ENCODE measurements at regions not wholly inside any gene's neighbourhood (a gene's known extent, or its start where the extent isn't known, plus 50 kb on each side); places are given as distances from the start of the nearest gene placed in this dataset.

- Histone ChIP-seq H3K4me2 (ENCODE audit: extremely low read depth, insufficient read depth, low read length) (no peak overlapping the region), H3K79me2 (ENCODE audit: control insufficient read depth, insufficient read depth, low read length) (no peaks in the 10 kb centered on the region), H3K9ac (ENCODE audit: insufficient read depth, low read length) (no peak overlapping the region), H3K27ac (ENCODE audit: insufficient read depth, low read length) (no peak overlapping the region), H4K20me1 (ENCODE audit: control insufficient read depth, extremely low read depth, insufficient read depth, low read length) (no peaks in the 10 kb centered on the region), H3K4me1 (ENCODE audit: control insufficient read depth, extremely low read depth, insufficient read depth, low read length) (no peaks in the 10 kb centered on the region), H3K4me3 (replicated peaks in 1 of 4; ENCODE audit: control extremely low read depth in 1 of 4, insufficient read depth in 1 of 4, low read depth in 3 of 4, low read length in 4 of 4) (no peak overlapping the region), H3K36me3 (ENCODE audit: control insufficient read depth, insufficient read depth, low read length) (no peaks in the 10 kb centered on the region), H2AFZ (ENCODE audit: low read length) (no peak overlapping the region), H3K27me3 (ENCODE audit: control insufficient read depth, insufficient read depth, low read length) (no peaks in the 10 kb centered on the region), H3K9me3 (ENCODE audit: control insufficient read depth, insufficient read depth, low read depth, low read length) (no peaks in the 10 kb centered on the region)
- DNase-seq (ENCODE audit: low read depth in 2 of 2), result no peak
- no peak for TF ChIP-seq CTCF (conservative IDR thresholded peaks at IDR 0.05 in 1 of 2, IDR thresholded peaks at IDR 0.05 in 1 of 2; ENCODE audit: low read depth in 1 of 2, low read length in 2 of 2)
- TF ChIP-seq EZH2 (IDR thresholded peaks at IDR 0.05; ENCODE audit: low read length, missing control alignments), result no peak
Observed at GRCh38 chr17:33562792-33563191, 269.7 kb upstream of the ASIC2 start.

GRCh38 chr17:33564146-33564545, 271.1 kb upstream of the ASIC2 start:
- H3K27me3 ChIP-seq (ENCODE audit: control insufficient read depth, insufficient read depth, low read length), result no peaks in the 10 kb centered on the region

GRCh38 chr17:33567223-33567622, 274.1 kb upstream of the ASIC2 start:
- H3K9me3 ChIP-seq (ENCODE audit: control insufficient read depth, insufficient read depth, low read depth, low read length), result no peaks in the 10 kb centered on the region
- no peak overlapping the region for H3K4me3 ChIP-seq (replicated peaks in 1 of 4; ENCODE audit: control extremely low read depth in 1 of 4, insufficient read depth in 1 of 4, low read depth in 3 of 4, low read length in 4 of 4)
- H3K4me2 ChIP-seq (ENCODE audit: extremely low read depth, insufficient read depth, low read length), result no peak overlapping the region
- H3K79me2 ChIP-seq (ENCODE audit: control insufficient read depth, insufficient read depth, low read length), result no peaks in the 10 kb centered on the region
- H4K20me1 ChIP-seq (ENCODE audit: control insufficient read depth, extremely low read depth, insufficient read depth, low read length), result no peaks in the 10 kb centered on the region
- no peaks in the 10 kb centered on the region for H3K4me1 ChIP-seq (ENCODE audit: control insufficient read depth, extremely low read depth, insufficient read depth, low read length)
- no peak overlapping the region for H3K27ac ChIP-seq (ENCODE audit: insufficient read depth, low read length)
- DNase-seq (ENCODE audit: low read depth in 2 of 2), result no peak
- no peaks in the 10 kb centered on the region for H3K27me3 ChIP-seq (ENCODE audit: control insufficient read depth, insufficient read depth, low read length)
- TF ChIP-seq EZH2 (IDR thresholded peaks at IDR 0.05; ENCODE audit: low read length, missing control alignments), result no peak
- no peak for TF ChIP-seq CTCF (conservative IDR thresholded peaks at IDR 0.05 in 1 of 2, IDR thresholded peaks at IDR 0.05 in 1 of 2; ENCODE audit: low read depth in 1 of 2, low read length in 2 of 2)
- H2AFZ ChIP-seq (ENCODE audit: low read length), result no peak overlapping the region
- no peak overlapping the region for H3K9ac ChIP-seq (ENCODE audit: insufficient read depth, low read length)
- no peaks in the 10 kb centered on the region for H3K36me3 ChIP-seq (ENCODE audit: control insufficient read depth, insufficient read depth, low read length)

More at GRCh38 chr17:33564146-33564545, 271.1 kb upstream of the ASIC2 start:
- H3K27ac ChIP-seq (ENCODE audit: insufficient read depth, low read length), result no peak overlapping the region
- H3K79me2 ChIP-seq (ENCODE audit: control insufficient read depth, insufficient read depth, low read length), result no peaks in the 10 kb centered on the region
- no peak for TF ChIP-seq EZH2 (IDR thresholded peaks at IDR 0.05; ENCODE audit: low read length, missing control alignments)
- no peak for TF ChIP-seq CTCF (conservative IDR thresholded peaks at IDR 0.05 in 1 of 2, IDR thresholded peaks at IDR 0.05 in 1 of 2; ENCODE audit: low read depth in 1 of 2, low read length in 2 of 2)
- DNase-seq (ENCODE audit: low read depth in 2 of 2), result no peak
- no peaks in the 10 kb centered on the region for H3K4me1 ChIP-seq (ENCODE audit: control insufficient read depth, extremely low read depth, insufficient read depth, low read length)
- H3K9ac ChIP-seq (ENCODE audit: insufficient read depth, low read length), result no peak overlapping the region
- H3K36me3 ChIP-seq (ENCODE audit: control insufficient read depth, insufficient read depth, low read length), result no peaks in the 10 kb centered on the region
- H3K9me3 ChIP-seq (ENCODE audit: control insufficient read depth, insufficient read depth, low read depth, low read length), result no peaks in the 10 kb centered on the region
- H3K4me3 ChIP-seq (replicated peaks in 1 of 4; ENCODE audit: control extremely low read depth in 1 of 4, insufficient read depth in 1 of 4, low read depth in 3 of 4, low read length in 4 of 4), result no peak overlapping the region
- no peaks in the 10 kb centered on the region for H4K20me1 ChIP-seq (ENCODE audit: control insufficient read depth, extremely low read depth, insufficient read depth, low read length)
- H3K4me2 ChIP-seq (ENCODE audit: extremely low read depth, insufficient read depth, low read length), result no peak overlapping the region
- H2AFZ ChIP-seq (ENCODE audit: low read length), result no peak overlapping the region

All from fibroblast of lung (primary cell).